SKM-1 (cell line): ENCODE measurements at regions not wholly inside any gene's neighbourhood (a gene's known extent, or its start where the extent isn't known, plus 50 kb on each side); places are given as distances from the start of the nearest gene placed in this dataset.

Experiments
- DNase-seq: peaks from one replicate; lab custom pipeline; 2025; ENCODE audit not compliant: unreplicated experiment; lab: John Stamatoyannopoulos, UW

- no peak for DNase-seq
Measured at GRCh38 chr16:66152181-66152580, 214.3 kb upstream of the CDH5 start.

- no peak for DNase-seq
Measured at GRCh38 chr16:66150698-66151482, 215.6 kb upstream of the CDH5 start.

- DNase-seq = no peak
Measured at GRCh38 chr16:66147291-66147690, 219.2 kb upstream of the CDH5 start.

- no peak for DNase-seq
Measured at GRCh38 chr16:66146798-66147197, 219.7 kb upstream of the CDH5 start.

GRCh38 chr16:66144641-66145040 is 221.8 kb upstream of the CDH5 start:
- DNase-seq = no peak

- no peak for DNase-seq
Measured at GRCh38 chr16:66143415-66143814, 223.1 kb upstream of the CDH5 start.

GRCh38 chr16:66141885-66142284 is 224.6 kb upstream of the CDH5 start:
- DNase-seq = no peak

GRCh38 chr16:66137853-66138252 is 228.6 kb upstream of the CDH5 start:
- no peak for DNase-seq

GRCh38 chr16:66136841-66137240 is 229.7 kb upstream of the CDH5 start:
- DNase-seq = no peak

GRCh38 chr16:66135838-66136237 is 230.7 kb upstream of the CDH5 start:
- no peak for DNase-seq

GRCh38 chr16:66135421-66135831 is 231.1 kb upstream of the CDH5 start:
- no peak for DNase-seq

- no peak for DNase-seq
Measured at GRCh38 chr16:66134875-66135274, 231.6 kb upstream of the CDH5 start.

GRCh38 chr16:66133643-66134338 is 232.7 kb upstream of the CDH5 start:
- DNase-seq = no peak

GRCh38 chr16:66131895-66132294 is 234.6 kb upstream of the CDH5 start:
- no peak for DNase-seq

- no peak for DNase-seq
Measured at GRCh38 chr16:66131156-66131807, 235.2 kb upstream of the CDH5 start.

- DNase-seq = no peak
Measured at GRCh38 chr16:66130296-66130905, 236.1 kb upstream of the CDH5 start.

- no peak for DNase-seq
Measured at GRCh38 chr16:66129196-66129595, 237.3 kb upstream of the CDH5 start.

- no peak for DNase-seq
Measured at GRCh38 chr16:66128371-66128770, 238.1 kb upstream of the CDH5 start.

- DNase-seq = no peak
Measured at GRCh38 chr16:66127459-66128370, 238.8 kb upstream of the CDH5 start.

GRCh38 chr16:66121466-66121865 is 245.0 kb upstream of the CDH5 start:
- DNase-seq = no peak

GRCh38 chr16:66120656-66121055 is 245.8 kb upstream of the CDH5 start:
- DNase-seq = no peak
